ENCODE measurements at regions not wholly inside any gene's neighbourhood (a gene's known extent, or its start where the extent isn't known, plus 50 kb on each side); places are given as distances from the start of the nearest gene placed in this dataset.

GRCh38 chr3:20236603-20237002, 50.6 kb upstream of the SGO1 start:
- no peaks in the 10 kb centered on the region for H3K27me3 ChIP-seq (replicated peaks in 1 of 7)
- H3K27ac ChIP-seq = no peak overlapping the region
- no peaks in the 10 kb centered on the region for H3K9me3 ChIP-seq
- H3K4me1 ChIP-seq = no peaks in the 10 kb centered on the region
- no peak for DNase-seq
- H3K4me3 ChIP-seq = no peak overlapping the region
- intact Hi-C loops (cut with DNase I; ENCODE audit: low total_unique reads) = no loop called here
- H3K36me3 ChIP-seq = no peaks in the 10 kb centered on the region
- 55 to 91% (median 91%) methylated on average over 3 of the region's 3 CpGs for WGBS, 5 donors
- TF ChIP-seq CTCF (IDR thresholded peaks at IDR 0.05 in 8 of 11, conservative IDR thresholded peaks at IDR 0.05 in 3 of 11) (no peak), POLR2AphosphoS5 (IDR thresholded peaks at IDR 0.05) (no peak), POLR2A (IDR thresholded peaks at IDR 0.05) (no peak)

Small RNA genes in the stretch of these regions (small RNA-seq; reads per million reads assigned to genes)
- 0 reads per million in 4 donors for gene RNU6-815P
- 0 reads per million in 4 donors for gene RNU6-822P

All from spleen (tissue), 11 donors.